CD4-positive, alpha-beta T cell treated with Interleukin-6 at 100 ng/mL for 8 hours (primary cell): ENCODE measurements at regions not wholly inside any gene's neighbourhood (a gene's known extent, or its start where the extent isn't known, plus 50 kb on each side); places are given as distances from the start of the nearest gene placed in this dataset.
"Not testable (repeated sequence)": the region's sequence is repeated elsewhere in the genome, so short reads cannot be mapped to it uniquely, and the experiment has no call there.

Experiments used
- DNase-seq: peaks from one replicate; pipeline ENCODE4 v3.0.0-alpha.2; 2020; ENCODE audit warnings: mixed read lengths, low spot score

GRCh38 chr18:5720132-5720531 is 175.2 kb downstream of the TMEM200C start:
- no peak for DNase-seq

- DNase-seq, result no peak
These were observed 173.5 kb upstream of the EPB41L3 start for GRCh38 chr18:5717256-5717655.

- no peak for DNase-seq
These were observed 166.9 kb upstream of the EPB41L3 start for GRCh38 chr18:5710676-5711075.

- no peak for DNase-seq
These were observed 166.4 kb upstream of the EPB41L3 start for GRCh38 chr18:5710235-5710634.

GRCh38 chr18:5709476-5710095 is 165.8 kb upstream of the EPB41L3 start:
- no peak for DNase-seq

- DNase-seq, result no peak
These were observed 163.8 kb upstream of the EPB41L3 start for GRCh38 chr18:5707586-5707985.

- DNase-seq, result no peak
These were observed 161.6 kb upstream of the EPB41L3 start for GRCh38 chr18:5705393-5705792.

- DNase-seq, result no peak
These were observed 161.1 kb upstream of the EPB41L3 start for GRCh38 chr18:5704847-5705246.

- DNase-seq, result not testable (repeated sequence)
These were observed 158.2 kb upstream of the EPB41L3 start for GRCh38 chr18:5702016-5702415.

- no peak for DNase-seq
These were observed 150.0 kb upstream of the EPB41L3 start for GRCh38 chr18:5693699-5694294.

- DNase-seq, result no peak
These were observed 135.1 kb upstream of the EPB41L3 start for GRCh38 chr18:5678779-5679406.

- no peak for DNase-seq
These were observed 134.5 kb upstream of the EPB41L3 start for GRCh38 chr18:5678278-5678677.

GRCh38 chr18:5673616-5674015 is 129.8 kb upstream of the EPB41L3 start:
- DNase-seq, result no peak

GRCh38 chr18:5669585-5669984 is 125.8 kb upstream of the EPB41L3 start:
- no peak for DNase-seq

- no peak for DNase-seq
These were observed 124.4 kb upstream of the EPB41L3 start for GRCh38 chr18:5668087-5668715.

- no peak for DNase-seq
These were observed 123.6 kb upstream of the EPB41L3 start for GRCh38 chr18:5667356-5667755.

- no peak for DNase-seq
These were observed 118.8 kb upstream of the EPB41L3 start for GRCh38 chr18:5662586-5663090.

GRCh38 chr18:5661179-5661578 is 117.4 kb upstream of the EPB41L3 start:
- no peak for DNase-seq

GRCh38 chr18:5653802-5654201 is 110.0 kb upstream of the EPB41L3 start:
- DNase-seq, result no peak

- no peak for DNase-seq
These were observed 107.9 kb upstream of the EPB41L3 start for GRCh38 chr18:5651736-5652135.

GRCh38 chr18:5649439-5649838 is 105.6 kb upstream of the EPB41L3 start:
- no peak for DNase-seq

- no peak for DNase-seq
These were observed 102.9 kb upstream of the EPB41L3 start for GRCh38 chr18:5646739-5647138.

GRCh38 chr18:5643288-5643687 is 99.5 kb upstream of the EPB41L3 start:
- no peak for DNase-seq
